ENCODE measurements at regions not wholly inside any gene's neighbourhood (a gene's known extent, or its start where the extent isn't known, plus 50 kb on each side); places are given as distances from the start of the nearest gene placed in this dataset.
A peak's percentile ranks its signal among the peaks of the same experiment; 100 is the strongest.

DNA sequence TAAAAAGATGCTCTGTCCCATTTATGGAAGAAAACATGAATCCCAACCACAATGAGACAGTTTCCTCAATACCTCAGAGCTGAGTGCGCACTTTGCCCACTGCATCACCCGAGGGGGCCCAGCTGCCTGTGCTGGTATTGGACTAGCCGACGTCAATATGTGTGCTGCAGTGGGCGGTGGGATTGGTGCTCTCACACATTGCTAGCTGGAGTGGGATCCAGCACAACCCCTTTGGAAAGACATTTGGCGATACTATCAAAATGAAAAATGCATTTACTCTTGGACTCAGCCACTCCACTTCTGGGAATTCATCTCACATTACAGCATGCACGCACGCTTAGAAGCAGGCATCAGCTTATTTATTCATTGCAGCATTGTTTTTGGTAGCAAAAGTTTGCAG, 289.2 kb upstream of the FOXF1 start:
- Histone ChIP-seq H3K4me3 (ENCODE audit: low read depth, low read length) (no peak overlapping the region), H3K9me3 (ENCODE audit: severe bottlenecking) (no peaks in the 10 kb centered on the region), H3K27ac (no peak overlapping the region), H3K27me3 (ENCODE audit: insufficient read depth, low read depth, severe bottlenecking) (no peaks in the 10 kb centered on the region), H3K36me3 (no peaks in the 10 kb centered on the region)
- no peak for DNase-seq
- TF ChIP-seq, protein P1, sequence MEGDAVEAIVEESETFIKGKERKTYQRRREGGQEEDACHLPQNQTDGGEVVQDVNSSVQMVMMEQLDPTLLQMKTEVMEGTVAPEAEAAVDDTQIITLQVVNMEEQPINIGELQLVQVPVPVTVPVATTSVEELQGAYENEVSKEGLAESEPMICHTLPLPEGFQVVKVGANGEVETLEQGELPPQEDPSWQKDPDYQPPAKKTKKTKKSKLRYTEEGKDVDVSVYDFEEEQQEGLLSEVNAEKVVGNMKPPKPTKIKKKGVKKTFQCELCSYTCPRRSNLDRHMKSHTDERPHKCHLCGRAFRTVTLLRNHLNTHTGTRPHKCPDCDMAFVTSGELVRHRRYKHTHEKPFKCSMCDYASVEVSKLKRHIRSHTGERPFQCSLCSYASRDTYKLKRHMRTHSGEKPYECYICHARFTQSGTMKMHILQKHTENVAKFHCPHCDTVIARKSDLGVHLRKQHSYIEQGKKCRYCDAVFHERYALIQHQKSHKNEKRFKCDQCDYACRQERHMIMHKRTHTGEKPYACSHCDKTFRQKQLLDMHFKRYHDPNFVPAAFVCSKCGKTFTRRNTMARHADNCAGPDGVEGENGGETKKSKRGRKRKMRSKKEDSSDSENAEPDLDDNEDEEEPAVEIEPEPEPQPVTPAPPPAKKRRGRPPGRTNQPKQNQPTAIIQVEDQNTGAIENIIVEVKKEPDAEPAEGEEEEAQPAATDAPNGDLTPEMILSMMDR (IDR thresholded peaks at IDR 0.05; ENCODE audit: low read depth, low read length) = no peak

GRCh38 chr16:86222547-86222946, 287.8 kb upstream of the FOXF1 start:
- TF ChIP-seq, protein P1 (IDR thresholded peaks at IDR 0.05; ENCODE audit: low read depth, low read length) = no peak
- H3K27me3 ChIP-seq (ENCODE audit: insufficient read depth, low read depth, severe bottlenecking) = no peaks in the 10 kb centered on the region

DNA sequence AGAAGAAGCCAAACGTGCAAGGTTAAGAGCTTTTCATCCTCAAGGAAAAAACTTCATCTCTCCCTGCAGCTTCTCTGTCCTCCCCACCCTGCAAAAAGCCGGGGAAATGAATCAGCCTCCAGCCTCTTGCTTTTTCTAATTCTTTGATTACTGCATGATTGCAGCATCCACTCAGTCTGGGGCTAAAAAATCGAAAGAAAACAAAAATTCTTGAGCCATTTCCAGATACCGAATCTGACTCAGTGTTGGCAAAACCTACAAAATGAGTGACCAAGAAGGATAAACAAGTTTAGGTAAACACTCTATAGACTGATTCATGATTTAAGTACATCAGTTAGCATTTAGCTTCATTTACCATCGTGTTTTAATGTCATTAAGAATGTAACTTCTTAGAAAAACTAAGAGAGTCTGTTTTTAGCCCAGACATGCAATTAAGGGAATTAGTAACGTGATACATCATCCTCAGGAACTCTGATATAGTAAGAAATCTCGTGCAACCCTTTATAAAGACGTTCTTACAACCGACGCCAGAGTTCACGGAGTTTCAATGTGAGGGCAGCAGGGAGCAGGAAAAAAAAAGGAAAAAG, 287.3 kb upstream of the FOXF1 start:
- Histone ChIP-seq H3K36me3 (no peaks in the 10 kb centered on the region), H3K9me3 (ENCODE audit: severe bottlenecking) (no peaks in the 10 kb centered on the region), H3K4me3 (ENCODE audit: low read depth, low read length) (no peak overlapping the region), H3K27me3 (ENCODE audit: insufficient read depth, low read depth, severe bottlenecking) (no peaks in the 10 kb centered on the region), H3K27ac (no peak overlapping the region)
- DNase-seq = no peak
- TF ChIP-seq, protein P1 (IDR thresholded peaks at IDR 0.05; ENCODE audit: low read depth, low read length) = no peak

More at GRCh38 chr16:86222547-86222946, 287.8 kb upstream of the FOXF1 start:
- no peak overlapping the region for H3K27ac ChIP-seq
- H3K4me3 ChIP-seq (ENCODE audit: low read depth, low read length) = no peak overlapping the region
- no peaks in the 10 kb centered on the region for H3K9me3 ChIP-seq (ENCODE audit: severe bottlenecking)
- DNase-seq = peak; percentile 20
- no peaks in the 10 kb centered on the region for H3K36me3 ChIP-seq

DNA sequence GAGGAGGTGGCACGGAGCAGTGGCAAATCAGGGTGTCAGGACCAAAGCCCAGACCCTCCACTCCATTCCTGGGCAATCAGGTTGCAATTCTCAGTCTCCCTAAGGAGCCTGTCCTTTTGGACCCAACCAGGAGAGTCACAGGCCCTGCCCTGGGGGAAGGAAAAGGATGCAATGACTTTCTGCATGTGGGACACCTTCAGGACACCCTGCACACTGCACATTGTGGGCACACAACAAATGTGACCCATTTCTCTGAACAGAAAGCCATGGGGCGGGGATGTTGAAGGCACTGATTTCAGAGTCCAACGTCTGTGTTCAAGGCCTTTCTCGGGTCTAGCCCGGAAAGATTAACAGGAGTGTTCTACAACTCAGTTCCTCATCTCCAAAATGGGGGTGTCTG, 286.2 kb upstream of the FOXF1 start:
- DNase-seq = no peak
- Histone ChIP-seq H3K27me3 (ENCODE audit: insufficient read depth, low read depth, severe bottlenecking) (no peaks in the 10 kb centered on the region), H3K9me3 (ENCODE audit: severe bottlenecking) (no peaks in the 10 kb centered on the region), H3K27ac (no peak overlapping the region), H3K36me3 (no peaks in the 10 kb centered on the region), H3K4me3 (ENCODE audit: low read depth, low read length) (no peak overlapping the region)
- TF ChIP-seq, protein P1 (IDR thresholded peaks at IDR 0.05; ENCODE audit: low read depth, low read length) = no peak

GRCh38 chr16:86224629-86225028, 285.7 kb upstream of the FOXF1 start:
- TF ChIP-seq, protein P1 (IDR thresholded peaks at IDR 0.05; ENCODE audit: low read depth, low read length) = no peak
- Histone ChIP-seq H3K36me3 (no peaks in the 10 kb centered on the region), H3K27ac (no peak overlapping the region), H3K9me3 (ENCODE audit: severe bottlenecking) (no peaks in the 10 kb centered on the region), H3K4me3 (ENCODE audit: low read depth, low read length) (no peak overlapping the region), H3K27me3 (ENCODE audit: insufficient read depth, low read depth, severe bottlenecking) (no peaks in the 10 kb centered on the region)
- DNase-seq = no peak

GRCh38 chr16:86225905-86226371, 284.4 kb upstream of the FOXF1 start:
- no peaks in the 10 kb centered on the region for H3K27me3 ChIP-seq (ENCODE audit: insufficient read depth, low read depth, severe bottlenecking)
- no peaks in the 10 kb centered on the region for H3K36me3 ChIP-seq
- H3K27ac ChIP-seq = no peak overlapping the region
- TF ChIP-seq, protein P1 (IDR thresholded peaks at IDR 0.05; ENCODE audit: low read depth, low read length) = no peak
- no peak overlapping the region for H3K4me3 ChIP-seq (ENCODE audit: low read depth, low read length)
- DNase-seq = no peak
- no peaks in the 10 kb centered on the region for H3K9me3 ChIP-seq (ENCODE audit: severe bottlenecking)
